NCI-H2107 treated with DMSO at 0.1 percent for 48 hours (cell line): ENCODE measurements at regions not wholly inside any gene's neighbourhood (a gene's known extent, or its start where the extent isn't known, plus 50 kb on each side); places are given as distances from the start of the nearest gene placed in this dataset.

Experiments used
- DNase-seq: peaks from one replicate; lab custom pipeline; 2025; ENCODE audit not compliant: unreplicated experiment; lab: John Stamatoyannopoulos, UW

- DNase-seq = no peak
Measured at GRCh38 chr1:65097076-65097475, 50.9 kb upstream of the AK4 start.
